Panc1 (cell line): ENCODE measurements at regions not wholly inside any gene's neighbourhood (a gene's known extent, or its start where the extent isn't known, plus 50 kb on each side); places are given as distances from the start of the nearest gene placed in this dataset.

Experiments
- ATAC-seq: fragments of 200-7000 bp; cut with Tn5 transposase; 2 replicates; pipeline ENCODE4 v1.9.1; 2020; ENCODE audit warnings: mild to moderate bottlenecking, moderate library complexity
- BruUV-seq: library from RNA; stranded (reverse); fragments of 400-500 nt; replicated peaks from 2 replicates; lab custom pipeline; 2021; lab: Mats Ljungman, UMichigan
- CTCF ChIA-PET: fragments of 300-600 bp; sonication (Branson Sonifier 250); formaldehyde crosslinking; loops from one replicate; lab custom pipeline; 2022; ENCODE audit warnings: antibody characterized with exemption; lab: Charles Lee
- POLR2A ChIA-PET: fragments of 300-600 bp; sonication (Branson Sonifier 250); formaldehyde crosslinking; loops from one replicate; lab custom pipeline; 2022; ENCODE audit warnings: antibody characterized with exemption; lab: Charles Lee
- DNase-seq: peaks from one replicate; pipeline ENCODE4 v3.0.0-alpha.2; 2010; ENCODE audit warnings: low read depth, low spot score
- H3K27ac ChIP-seq: 2 replicates; pipeline ENCODE4 v1.5.1; 2011; ENCODE audit warnings: mild to moderate bottlenecking, low read length, inconsistent platforms
- H3K27me3 ChIP-seq: fragments of 200-500 bp; sonication (Bioruptor generic); 2 replicates; pipeline ENCODE4 v1.6.0; 2014; ENCODE audit warnings: low read length, inconsistent platforms; ENCODE audit not compliant: control insufficient read depth, insufficient read depth
- H3K36me3 ChIP-seq: fragments of 200-500 bp; sonication (Bioruptor generic); 2 replicates; pipeline ENCODE4 v1.5.1; 2014; ENCODE audit warnings: inconsistent platforms, mild to moderate bottlenecking, low read length, moderate library complexity; ENCODE audit not compliant: control insufficient read depth, insufficient read depth
- H3K4me1 ChIP-seq: 2 replicates; pipeline ENCODE4 v1.5.1; 2011; ENCODE audit warnings: inconsistent platforms, mild to moderate bottlenecking, low read length, moderate library complexity; ENCODE audit not compliant: control insufficient read depth, insufficient read depth
- H3K4me3 ChIP-seq, 2 experiments: 2 replicates each; pipeline ENCODE4 v1.5.1; 2011 to 2012; ENCODE audit warnings: low read depth in 2 of 2, low read length in 2 of 2, mild to moderate bottlenecking in 2 of 2, inconsistent platforms in 1 of 2, moderate library complexity in 1 of 2
- H3K9me3 ChIP-seq: fragments of 200-500 bp; sonication (Bioruptor generic); 2 replicates; pipeline ENCODE4 v1.5.1; 2014; ENCODE audit warnings: low read depth, mild to moderate bottlenecking, inconsistent platforms, low read length, moderate library complexity; ENCODE audit not compliant: control insufficient read depth, insufficient read depth
- CTCF ChIP-seq: fragments of 450-650 bp; IDR thresholded peaks from 2 replicates; pipeline ENCODE4 v1.5.1; 2017; ENCODE audit warnings: mild to moderate bottlenecking
- POLR2AphosphoS5 ChIP-seq: IDR thresholded peaks from 2 replicates; pipeline ENCODE4 v1.6.1; 2012; ENCODE audit warnings: mild to moderate bottlenecking, low read depth, low read length, moderate library complexity
- REST ChIP-seq, 2 experiments: IDR thresholded peaks; 2 replicates each; pipeline ENCODE4 v1.6.1; 2011 to 2012; ENCODE audit warnings: low read depth in 2 of 2, control low read depth in 1 of 2, low read length in 1 of 2, mild to moderate bottlenecking in 1 of 2, moderate library complexity in 1 of 2; ENCODE audit not compliant: insufficient read depth in 1 of 2
- SIN3A ChIP-seq: IDR thresholded peaks from 2 replicates; pipeline ENCODE4 v1.6.1; 2012; ENCODE audit warnings: low read depth, mild to moderate bottlenecking, low read length, moderate library complexity, borderline replicate concordance; ENCODE audit not compliant: insufficient read depth
- TCF7L2 ChIP-seq: IDR thresholded peaks from 2 replicates; pipeline ENCODE4 v1.6.1; 2011; ENCODE audit warnings: mild to moderate bottlenecking, low read depth, low read length, inconsistent platforms
- in situ Hi-C: cut with HindIII; loops from 2 replicates; pipeline ENCODE4 v1.10.0; 2016; ENCODE audit warnings: low sequenced_read_pairs, low pct_unique_long_range_greater_than_20kb
- intact Hi-C: fragments of 100-400 bp; cut with micrococcal nuclease; formaldehyde crosslinking; loops from one replicate; pipeline ENCODE4 v1.10.0; 2022; ENCODE audit not compliant: unreplicated experiment

- Histone ChIP-seq H3K4me1 (no peaks in the 10 kb centered on the region), H3K4me3 (peak overlapping the region; percentile 29 to 51), H3K27me3 (peaks cover 22% of the 10 kb centered on the region), H3K27ac (no peak overlapping the region), H3K36me3 (no peaks in the 10 kb centered on the region), H3K9me3 (no peaks in the 10 kb centered on the region)
- intact Hi-C loops (no loop called here), in situ Hi-C loops (no loop called here)
- DNase-seq = no peak
- no peak for ATAC-seq
- POLR2A ChIA-PET = no interaction called here
- TF ChIP-seq POLR2AphosphoS5 (no peak), SIN3A (no peak), REST (IDR thresholded peaks at IDR 0.05; ENCODE audit: insufficient read depth in 1 of 2, low read depth in 2 of 2, low read length in 1 of 2) (no peak), TCF7L2 (no peak)
- BruUV-seq = no TSS peak
- CTCF ChIA-PET = no interaction called here
These were observed 115.0 kb upstream of the TEX13C start for GRCh38 chrX:125204681-125205132.

DNA sequence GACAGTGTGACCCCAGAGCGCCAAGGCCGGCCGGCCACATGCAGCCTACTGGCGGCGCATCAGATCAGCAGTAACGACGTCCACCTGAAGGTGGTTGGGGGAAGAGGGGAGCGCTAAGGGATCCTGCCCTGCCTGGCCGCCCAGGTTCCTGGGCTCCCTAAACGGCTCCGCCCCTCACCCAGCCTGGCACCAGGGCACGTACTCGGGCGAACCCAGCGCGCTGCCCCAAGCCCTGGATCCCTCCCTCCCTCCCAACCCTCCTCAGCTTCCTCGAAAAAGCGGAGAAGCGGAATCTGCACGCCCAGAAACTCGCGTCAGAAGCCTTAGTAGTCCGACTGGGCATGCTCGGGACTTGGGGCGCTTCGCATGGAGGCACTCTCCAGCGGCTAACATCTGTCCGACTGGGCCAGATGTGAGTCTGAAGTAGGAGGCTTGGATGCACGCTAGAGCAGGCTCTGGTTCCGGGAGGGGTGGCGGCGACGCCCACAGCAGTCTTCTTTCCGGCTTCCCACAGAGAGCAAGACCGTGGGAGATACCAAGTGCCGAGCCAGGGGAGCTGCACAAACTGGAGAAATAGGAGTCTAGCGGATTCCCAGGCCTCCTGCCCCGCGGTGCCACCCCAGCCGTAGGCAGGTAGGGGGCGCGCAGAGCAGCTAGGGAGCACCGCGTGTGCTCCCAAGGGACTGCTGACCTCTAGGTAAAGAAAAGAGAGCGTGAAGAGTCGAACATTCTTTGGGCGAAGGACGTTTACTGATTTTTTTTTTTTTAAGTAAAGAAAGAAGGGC, 114.3 kb upstream of the TEX13C start:
- H3K27ac ChIP-seq = no peak overlapping the region
- intact Hi-C loops = no loop called here

More for the DNA sequence above, 114.3 kb upstream of the TEX13C start:
- H3K4me1 ChIP-seq = no peaks in the 10 kb centered on the region
- no peaks in the 10 kb centered on the region for H3K36me3 ChIP-seq
- ChIA-PET POLR2A (no interaction called here), CTCF (no interaction called here)
- peak; percentile 70 for ATAC-seq
- no TSS peak for BruUV-seq
- H3K27me3 ChIP-seq = peaks cover 22% of the 10 kb centered on the region
- TF ChIP-seq TCF7L2 (no peak), REST (IDR thresholded peaks at IDR 0.05; ENCODE audit: insufficient read depth in 1 of 2, low read depth in 2 of 2, low read length in 1 of 2) (no peak), POLR2AphosphoS5 (no peak), SIN3A (no peak), CTCF (peak; percentile 27)
- H3K9me3 ChIP-seq = no peaks in the 10 kb centered on the region
- in situ Hi-C loops = no loop called here
- peak overlapping the region; percentile 29 to 51 for H3K4me3 ChIP-seq
- no peak for DNase-seq
